Fibroblast of skin of left quadriceps (primary cell): ENCODE measurements at regions not wholly inside any gene's neighbourhood (a gene's known extent, or its start where the extent isn't known, plus 50 kb on each side); places are given as distances from the start of the nearest gene placed in this dataset.
"Not testable (repeated sequence)": the region's sequence is repeated elsewhere in the genome, so short reads cannot be mapped to it uniquely, and the experiment has no call there.

ENCODE experiments used
- DNase-seq, 2 experiments: peaks; one replicate each; pipeline ENCODE4 v3.0.0-alpha.2; 2013; ENCODE audit warnings: low read depth in 2 of 2

GRCh38 chrX:3938587-3938986 lies 225.1 kb upstream of the PRKX start:
- DNase-seq = no peak

- not testable (repeated sequence) for DNase-seq
Observed at GRCh38 chrX:3935196-3935595, 221.7 kb upstream of the PRKX start.

GRCh38 chrX:3920424-3921017 lies 207.1 kb upstream of the PRKX start:
- not testable (repeated sequence) for DNase-seq

DNA sequence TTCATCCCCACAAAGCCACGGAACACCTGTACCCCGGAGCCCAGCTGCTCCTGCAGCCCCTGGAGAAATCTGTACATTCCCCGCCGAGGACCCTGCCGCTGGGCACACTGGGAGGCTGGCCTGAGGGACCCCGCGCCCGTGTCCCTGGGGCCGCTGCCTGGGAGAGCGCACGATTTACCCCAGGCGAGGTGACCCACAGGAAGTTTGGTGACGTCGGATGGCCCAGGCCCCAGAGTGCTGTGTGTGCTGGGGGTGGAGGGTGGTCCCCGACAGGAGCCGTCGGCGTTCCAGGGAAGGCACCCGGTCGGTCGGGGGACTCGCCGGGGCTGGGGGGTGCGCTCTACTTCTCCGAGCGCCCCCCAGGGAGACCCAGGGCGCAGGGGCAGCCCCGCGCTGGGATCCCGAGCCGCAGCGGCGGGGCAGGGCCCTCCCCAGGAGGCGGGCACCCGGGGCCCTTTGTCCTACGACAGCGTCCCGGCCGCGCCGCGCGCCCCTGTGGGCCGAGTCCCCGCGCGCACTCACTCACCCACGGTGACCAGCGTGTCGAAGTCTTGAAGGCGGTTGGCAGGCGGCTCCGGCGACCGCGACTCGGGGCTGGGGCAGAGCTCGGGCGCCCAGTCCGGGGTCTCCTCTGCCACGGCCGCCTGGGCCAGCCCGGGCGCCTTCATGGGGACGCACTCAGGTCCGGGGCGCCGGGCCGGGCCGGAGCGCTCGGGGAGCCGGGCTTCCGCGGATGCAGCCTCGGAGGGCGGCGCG lies 206.4 kb upstream of the PRKX start:
- DNase-seq = not testable (repeated sequence)

DNA sequence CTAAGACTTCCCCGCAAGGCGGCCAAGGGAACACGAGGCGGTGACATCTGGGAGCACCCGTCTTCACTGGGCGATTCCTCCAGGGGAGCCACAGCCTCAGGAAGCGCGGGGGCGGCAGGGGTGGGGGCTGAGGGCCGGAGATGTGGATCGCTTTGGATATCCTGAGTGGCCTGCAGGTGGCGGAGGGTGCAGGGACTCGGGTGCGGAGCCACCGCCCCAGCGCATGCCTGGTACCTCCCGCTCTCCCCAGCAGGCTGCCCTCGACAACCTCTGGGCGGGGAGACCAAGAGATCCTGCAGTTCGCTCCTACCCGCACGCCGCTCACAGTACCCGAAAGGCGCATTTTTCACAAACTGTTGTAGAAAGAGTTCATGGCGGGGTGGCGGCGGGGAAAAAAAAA lies 201.4 kb upstream of the PRKX start:
- not testable (repeated sequence) for DNase-seq

DNA sequence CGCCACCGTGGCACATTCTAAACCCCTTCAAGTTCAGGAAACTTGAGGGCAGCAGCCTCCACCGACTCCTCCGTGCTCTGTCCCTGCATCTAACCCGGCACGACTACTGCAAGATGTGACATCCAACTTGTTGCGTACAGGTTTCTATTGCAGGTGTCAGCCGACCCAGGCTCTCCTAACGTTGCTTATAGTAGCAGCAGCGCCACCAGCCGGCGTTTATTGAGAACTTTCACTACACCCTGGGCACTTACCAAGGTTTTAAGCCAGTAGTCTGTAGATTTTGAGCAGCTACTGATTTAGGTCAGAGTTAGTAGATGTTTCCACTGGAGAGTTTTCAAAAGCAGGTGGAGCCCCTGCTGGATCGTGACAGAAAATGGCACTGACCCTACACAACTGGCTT lies 200.6 kb upstream of the PRKX start:
- DNase-seq = not testable (repeated sequence)

DNA sequence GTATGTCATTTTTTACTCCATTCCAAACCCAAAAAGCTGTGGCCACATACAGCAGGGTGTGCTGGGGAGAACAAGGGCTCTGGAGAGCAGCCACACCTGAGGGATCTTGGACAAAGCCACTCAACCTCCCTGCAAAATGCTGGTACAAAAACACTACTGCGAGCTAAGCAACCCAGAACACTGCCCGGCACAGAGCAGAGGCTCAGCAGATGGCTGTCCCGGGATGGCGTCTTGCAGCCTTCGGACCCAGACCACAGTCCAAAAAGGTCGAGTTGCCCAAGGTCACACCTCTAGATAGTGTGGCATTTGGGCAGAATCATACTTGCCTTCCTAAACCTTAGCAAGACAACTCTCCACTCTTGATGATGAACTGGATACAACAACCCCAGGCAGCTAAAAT lies 197.6 kb upstream of the PRKX start:
- DNase-seq = not testable (repeated sequence)

- not testable (repeated sequence) for DNase-seq
Observed at GRCh38 chrX:3910611-3911010, 197.2 kb upstream of the PRKX start.

GRCh38 chrX:3905522-3906258 lies 192.2 kb upstream of the PRKX start:
- DNase-seq = not testable (repeated sequence)

DNA sequence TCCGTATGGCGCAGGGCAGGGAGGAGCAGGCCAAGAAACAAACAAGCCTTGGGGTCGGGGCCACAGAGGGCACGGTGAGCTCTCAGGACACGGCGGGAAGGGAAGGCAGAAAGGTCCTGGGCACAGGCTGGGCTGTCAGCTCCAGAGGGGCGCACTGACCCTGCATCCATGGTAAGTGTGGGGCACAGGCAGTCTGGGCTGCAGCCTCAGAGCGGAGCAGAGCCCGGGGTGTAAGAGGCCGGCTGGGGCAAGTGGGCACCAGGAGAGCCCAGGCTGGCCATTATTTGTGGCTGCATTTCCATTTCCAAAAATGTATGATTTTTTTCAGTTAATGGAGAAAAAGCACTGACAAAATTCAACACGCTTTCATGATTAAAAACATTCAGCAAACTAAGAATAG lies 188.8 kb upstream of the PRKX start:
- not testable (repeated sequence) for DNase-seq

DNA sequence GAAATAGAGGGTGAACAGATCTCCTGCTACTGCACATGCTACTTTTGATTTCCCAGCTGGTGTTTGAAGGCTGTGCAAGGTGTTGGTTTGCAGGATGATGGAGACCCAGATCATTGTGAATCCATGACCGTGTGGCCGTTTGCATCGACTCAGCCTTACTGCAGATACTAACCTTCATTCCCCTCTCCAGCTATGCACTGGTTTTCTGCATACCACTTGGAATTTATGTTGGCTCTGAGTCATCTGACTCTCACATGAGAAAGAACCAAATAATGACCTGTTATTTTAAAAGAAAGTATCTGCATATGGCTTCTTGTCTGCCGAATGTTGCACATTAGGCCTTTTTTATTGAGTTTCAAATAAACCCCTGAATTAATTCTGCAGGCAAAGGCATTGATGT lies 183.3 kb upstream of the PRKX start:
- not testable (repeated sequence) for DNase-seq

DNA sequence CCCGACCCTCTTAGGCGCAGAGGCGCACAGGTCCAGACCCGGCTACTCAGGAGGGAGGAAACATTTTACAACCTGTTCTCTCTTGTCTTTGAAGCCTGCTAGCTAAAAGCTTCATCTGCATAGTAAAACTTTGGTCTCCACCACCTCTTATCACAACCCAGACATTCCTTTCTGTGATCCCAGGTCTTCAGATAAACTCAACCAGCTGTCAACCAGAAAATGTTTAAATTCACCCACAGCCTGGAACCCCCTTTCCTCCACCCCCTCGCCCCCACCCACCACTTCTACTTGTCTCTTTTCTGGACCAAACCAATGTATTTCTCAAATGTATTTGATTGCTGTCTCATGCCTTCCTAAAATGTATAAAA lies 169.1 kb upstream of the PRKX start:
- DNase-seq = not testable (repeated sequence)

DNA sequence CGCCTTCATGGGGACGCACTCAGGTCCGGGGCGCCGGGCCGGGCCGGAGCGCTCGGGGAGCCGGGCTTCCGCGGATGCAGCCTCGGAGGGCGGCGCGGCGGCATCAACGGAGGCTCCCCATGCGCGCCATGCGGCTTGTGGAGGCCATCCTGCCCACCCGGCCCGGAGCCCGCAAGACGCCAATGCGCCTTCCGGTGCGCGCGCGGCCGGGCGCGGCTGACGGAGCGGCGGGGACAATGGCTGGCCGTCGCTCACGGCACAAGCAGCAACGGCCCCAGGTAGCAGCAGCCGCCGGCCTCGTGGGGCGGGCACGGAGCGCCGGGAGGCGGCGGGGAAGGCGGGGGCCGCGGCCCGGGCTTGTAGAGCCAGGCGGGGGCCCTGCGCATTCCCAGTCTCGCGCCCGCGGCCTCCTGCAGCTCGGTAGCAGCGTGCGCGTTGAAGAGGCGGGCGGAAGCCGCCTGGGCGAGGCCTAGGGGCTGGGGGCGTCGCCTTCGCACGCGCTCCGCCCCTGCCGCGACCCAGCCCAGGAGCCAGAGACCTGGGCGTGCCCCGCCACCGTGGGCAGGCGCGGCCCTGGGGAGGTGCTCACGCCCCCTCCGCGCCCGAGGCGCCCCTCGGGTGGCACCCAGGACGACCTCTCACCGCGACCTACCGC lies 168.6 kb upstream of the PRKX start:
- DNase-seq = not testable (repeated sequence)

DNA sequence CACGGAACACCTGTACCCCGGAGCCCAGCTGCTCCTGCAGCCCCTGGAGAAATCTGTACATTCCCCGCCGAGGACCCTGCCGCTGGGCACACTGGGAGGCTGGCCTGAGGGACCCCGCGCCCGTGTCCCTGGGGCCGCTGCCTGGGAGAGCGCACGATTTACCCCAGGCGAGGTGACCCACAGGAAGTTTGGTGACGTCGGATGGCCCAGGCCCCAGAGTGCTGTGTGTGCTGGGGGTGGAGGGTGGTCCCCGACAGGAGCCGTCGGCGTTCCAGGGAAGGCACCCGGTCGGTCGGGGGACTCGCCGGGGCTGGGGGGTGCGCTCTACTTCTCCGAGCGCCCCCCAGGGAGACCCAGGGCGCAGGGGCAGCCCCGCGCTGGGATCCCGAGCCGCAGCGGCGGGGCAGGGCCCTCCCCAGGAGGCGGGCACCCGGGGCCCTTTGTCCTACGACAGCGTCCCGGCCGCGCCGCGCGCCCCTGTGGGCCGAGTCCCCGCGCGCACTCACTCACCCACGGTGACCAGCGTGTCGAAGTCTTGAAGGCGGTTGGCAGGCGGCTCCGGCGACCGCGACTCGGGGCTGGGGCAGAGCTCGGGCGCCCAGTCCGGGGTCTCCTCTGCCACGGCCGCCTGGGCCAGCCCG lies 167.9 kb upstream of the PRKX start:
- DNase-seq = not testable (repeated sequence)

DNA sequence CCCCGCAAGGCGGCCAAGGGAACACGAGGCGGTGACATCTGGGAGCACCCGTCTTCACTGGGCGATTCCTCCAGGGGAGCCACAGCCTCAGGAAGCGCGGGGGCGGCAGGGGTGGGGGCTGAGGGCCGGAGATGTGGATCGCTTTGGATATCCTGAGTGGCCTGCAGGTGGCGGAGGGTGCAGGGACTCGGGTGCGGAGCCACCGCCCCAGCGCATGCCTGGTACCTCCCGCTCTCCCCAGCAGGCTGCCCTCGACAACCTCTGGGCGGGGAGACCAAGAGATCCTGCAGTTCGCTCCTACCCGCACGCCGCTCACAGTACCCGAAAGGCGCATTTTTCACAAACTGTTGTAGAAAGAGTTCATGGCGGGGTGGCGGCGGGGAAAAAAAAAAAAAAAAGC lies 162.9 kb upstream of the PRKX start:
- not testable (repeated sequence) for DNase-seq

- not testable (repeated sequence) for DNase-seq
Observed at GRCh38 chrX:3875638-3876037, 162.2 kb upstream of the PRKX start.

- not testable (repeated sequence) for DNase-seq
Observed at GRCh38 chrX:3872226-3872879, 158.9 kb upstream of the PRKX start.

GRCh38 chrX:3867067-3867831 lies 153.8 kb upstream of the PRKX start:
- DNase-seq = not testable (repeated sequence)

DNA sequence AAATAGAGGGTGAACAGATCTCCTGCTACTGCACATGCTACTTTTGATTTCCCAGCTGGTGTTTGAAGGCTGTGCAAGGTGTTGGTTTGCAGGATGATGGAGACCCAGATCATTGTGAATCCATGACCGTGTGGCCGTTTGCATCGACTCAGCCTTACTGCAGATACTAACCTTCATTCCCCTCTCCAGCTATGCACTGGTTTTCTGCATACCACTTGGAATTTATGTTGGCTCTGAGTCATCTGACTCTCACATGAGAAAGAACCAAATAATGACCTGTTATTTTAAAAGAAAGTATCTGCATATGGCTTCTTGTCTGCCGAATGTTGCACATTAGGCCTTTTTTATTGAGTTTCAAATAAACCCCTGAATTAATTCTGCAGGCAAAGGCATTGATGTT lies 144.9 kb upstream of the PRKX start:
- not testable (repeated sequence) for DNase-seq

DNA sequence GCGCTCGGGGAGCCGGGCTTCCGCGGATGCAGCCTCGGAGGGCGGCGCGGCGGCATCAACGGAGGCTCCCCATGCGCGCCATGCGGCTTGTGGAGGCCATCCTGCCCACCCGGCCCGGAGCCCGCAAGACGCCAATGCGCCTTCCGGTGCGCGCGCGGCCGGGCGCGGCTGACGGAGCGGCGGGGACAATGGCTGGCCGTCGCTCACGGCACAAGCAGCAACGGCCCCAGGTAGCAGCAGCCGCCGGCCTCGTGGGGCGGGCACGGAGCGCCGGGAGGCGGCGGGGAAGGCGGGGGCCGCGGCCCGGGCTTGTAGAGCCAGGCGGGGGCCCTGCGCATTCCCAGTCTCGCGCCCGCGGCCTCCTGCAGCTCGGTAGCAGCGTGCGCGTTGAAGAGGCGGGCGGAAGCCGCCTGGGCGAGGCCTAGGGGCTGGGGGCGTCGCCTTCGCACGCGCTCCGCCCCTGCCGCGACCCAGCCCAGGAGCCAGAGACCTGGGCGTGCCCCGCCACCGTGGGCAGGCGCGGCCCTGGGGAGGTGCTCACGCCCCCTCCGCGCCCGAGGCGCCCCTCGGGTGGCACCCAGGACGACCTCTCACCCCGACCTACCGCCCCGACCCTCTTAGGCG lies 130.2 kb upstream of the PRKX start:
- not testable (repeated sequence) for DNase-seq
